ENCODE measurements at regions not wholly inside any gene's neighbourhood (a gene's known extent, or its start where the extent isn't known, plus 50 kb on each side); places are given as distances from the start of the nearest gene placed in this dataset.

- no peak overlapping the region for H3K27ac ChIP-seq
- H3K27me3 ChIP-seq (ENCODE audit: low read depth): no peaks in the 10 kb centered on the region
- ATAC-seq (no peak), DNase-seq (no peak)
- H3K4me1 ChIP-seq: no peaks in the 10 kb centered on the region
- intact Hi-C loops (cut with DNase I): no loop called here
- H3K36me3 ChIP-seq: no peaks in the 10 kb centered on the region
- no peaks in the 10 kb centered on the region for H3K9me3 ChIP-seq
- no peak overlapping the region for H3K4me3 ChIP-seq
- no peak for TF ChIP-seq CTCF (IDR thresholded peaks at IDR 0.05)
Observed at GRCh38 chr7:52700349-52700748, 335.1 kb upstream of the POM121L12 start.

GRCh38 chr7:52695973-52696595 is 339.3 kb upstream of the POM121L12 start:
- DNase-seq (no peak), ATAC-seq (no peak)
- Histone ChIP-seq H3K36me3 (no peaks in the 10 kb centered on the region), H3K9me3 (no peaks in the 10 kb centered on the region), H3K27ac (no peak overlapping the region), H3K4me1 (no peaks in the 10 kb centered on the region), H3K4me3 (no peak overlapping the region), H3K27me3 (ENCODE audit: low read depth) (no peaks in the 10 kb centered on the region)
- intact Hi-C loops (cut with DNase I): no loop called here
- no peak for TF ChIP-seq CTCF (IDR thresholded peaks at IDR 0.05)

- no peaks in the 10 kb centered on the region for H3K9me3 ChIP-seq
- intact Hi-C loops (cut with DNase I): no loop called here
Observed at GRCh38 chr7:52691257-52691656, 344.2 kb upstream of the POM121L12 start.

GRCh38 chr7:52689912-52690311 is 345.5 kb upstream of the POM121L12 start:
- H3K27me3 ChIP-seq (ENCODE audit: low read depth): no peaks in the 10 kb centered on the region
- no peaks in the 10 kb centered on the region for H3K4me1 ChIP-seq
- intact Hi-C loops (cut with DNase I): no loop called here
- no peak for TF ChIP-seq CTCF (IDR thresholded peaks at IDR 0.05)
- no peak overlapping the region for H3K4me3 ChIP-seq
- DNase-seq (no peak), ATAC-seq (no peak)
- no peaks in the 10 kb centered on the region for H3K9me3 ChIP-seq
- no peak overlapping the region for H3K27ac ChIP-seq
- H3K36me3 ChIP-seq: no peaks in the 10 kb centered on the region

More at GRCh38 chr7:52691257-52691656, 344.2 kb upstream of the POM121L12 start:
- Histone ChIP-seq H3K36me3 (no peaks in the 10 kb centered on the region), H3K4me1 (no peaks in the 10 kb centered on the region), H3K27ac (no peak overlapping the region), H3K27me3 (ENCODE audit: low read depth) (no peaks in the 10 kb centered on the region), H3K4me3 (no peak overlapping the region)
- no peak for ATAC-seq
- DNase-seq: no peak
- TF ChIP-seq CTCF (IDR thresholded peaks at IDR 0.05): no peak

- no peak for ATAC-seq
- intact Hi-C loops (cut with DNase I): no loop called here
- H3K27ac ChIP-seq: no peak overlapping the region
Observed at GRCh38 chr7:52685333-52685732, 350.1 kb upstream of the POM121L12 start.

More at GRCh38 chr7:52685333-52685732, 350.1 kb upstream of the POM121L12 start:
- no peak for TF ChIP-seq CTCF (IDR thresholded peaks at IDR 0.05)
- H3K4me3 ChIP-seq: no peak overlapping the region
- no peaks in the 10 kb centered on the region for H3K4me1 ChIP-seq
- no peaks in the 10 kb centered on the region for H3K9me3 ChIP-seq
- H3K27me3 ChIP-seq (ENCODE audit: low read depth): no peaks in the 10 kb centered on the region
- DNase-seq: no peak
- no peaks in the 10 kb centered on the region for H3K36me3 ChIP-seq
